HG03060 (cell line): ENCODE measurements at regions not wholly inside any gene's neighbourhood (a gene's known extent, or its start where the extent isn't known, plus 50 kb on each side); places are given as distances from the start of the nearest gene placed in this dataset.

Experiments
- ATAC-seq: cut with Tn5 transposase; IDR thresholded peaks from one replicate; pipeline ENCODE4 v1.9.1; 2021; ENCODE audit warnings: low read depth, moderate number of reproducible peaks; ENCODE audit not compliant: unreplicated experiment

DNA sequence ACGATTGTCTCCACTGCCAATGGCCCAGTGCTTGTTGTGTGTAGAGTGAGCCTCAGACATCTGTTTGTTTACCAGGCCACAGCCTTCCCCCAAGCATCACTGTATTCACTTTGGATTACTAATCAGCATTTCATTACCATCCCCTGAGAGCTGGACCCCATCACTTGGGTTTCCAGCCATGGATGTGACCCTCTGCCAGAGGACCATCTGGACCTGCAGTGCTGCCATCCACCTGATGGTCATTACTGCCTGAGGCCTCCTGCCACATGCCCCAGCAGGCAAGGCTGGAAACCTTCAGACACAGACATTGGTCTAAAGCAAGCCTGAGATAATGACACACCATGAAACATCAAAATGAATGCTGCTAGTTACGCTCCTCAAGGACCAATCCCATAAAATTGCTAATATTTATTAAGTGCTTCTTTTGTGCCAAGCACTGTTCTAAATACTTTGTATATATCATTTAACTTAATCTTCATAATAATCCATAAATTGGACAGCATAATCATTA lies 2096.3 kb upstream of the CELF4 start:
- ATAC-seq, result no peak

- no peak for ATAC-seq
Measured at GRCh38 chr18:39660141-39660540, 2094.5 kb upstream of the CELF4 start.

DNA sequence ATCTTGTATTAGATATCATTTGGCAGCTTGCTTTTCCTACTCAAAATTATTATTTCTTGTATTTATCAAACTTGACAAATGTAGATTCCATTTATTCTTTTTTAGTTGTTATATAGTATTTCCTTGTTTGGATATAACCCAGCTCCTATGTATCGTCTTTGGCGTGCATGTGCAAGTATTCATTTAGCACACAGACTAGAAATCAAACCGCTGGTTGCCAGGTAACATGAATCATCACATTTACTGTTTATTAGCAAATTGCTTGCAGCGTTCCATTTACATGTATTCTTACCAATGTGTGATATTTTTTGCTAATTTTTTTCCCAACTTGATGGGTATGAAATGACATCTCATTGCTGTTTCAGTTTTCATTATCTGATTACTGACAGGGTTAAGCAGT lies 2089.7 kb upstream of the CELF4 start:
- ATAC-seq, result no peak

DNA sequence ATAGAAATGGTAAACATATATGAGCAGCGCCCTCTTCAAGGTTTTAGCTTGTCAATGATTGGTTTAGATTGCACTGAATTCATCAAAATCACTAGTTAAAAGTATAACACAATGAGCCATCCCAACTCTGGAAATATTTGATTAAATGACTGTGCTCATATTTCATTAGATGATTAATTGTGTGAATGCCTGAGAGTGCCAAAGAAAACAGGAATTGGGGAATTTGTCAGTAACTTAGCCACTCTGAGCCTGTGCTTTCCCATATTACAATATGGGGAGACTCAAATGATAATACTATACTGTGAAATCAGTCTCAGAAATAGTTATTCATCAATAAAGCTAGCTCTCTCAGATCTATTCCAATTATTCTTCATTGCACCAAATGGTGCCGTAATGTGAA lies 2087.6 kb upstream of the CELF4 start:
- no peak for ATAC-seq

DNA sequence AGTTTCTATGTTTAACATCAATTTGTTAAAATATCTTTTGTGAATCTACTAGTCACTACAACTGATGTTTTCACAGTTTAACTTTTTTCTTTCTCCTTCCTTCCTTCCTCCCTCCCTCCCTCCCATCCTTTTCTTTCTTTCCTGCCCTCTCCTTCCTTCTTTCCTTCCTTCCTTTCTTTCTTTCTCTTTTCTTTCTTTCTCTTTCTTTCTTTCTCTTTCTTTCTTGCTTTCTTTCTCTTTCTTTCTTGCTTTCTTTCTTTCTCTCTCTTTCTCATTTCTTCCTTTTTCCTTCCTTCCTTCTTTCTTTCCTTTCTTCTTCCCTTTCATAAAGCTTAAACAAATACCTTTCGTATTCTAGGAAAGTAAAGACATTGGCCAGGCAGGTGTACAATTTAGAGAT lies 2083.0 kb upstream of the CELF4 start:
- no peak for ATAC-seq

GRCh38 chr18:39647627-39648534 lies 2082.3 kb upstream of the CELF4 start:
- ATAC-seq, result no peak

- no peak for ATAC-seq
Measured at GRCh38 chr18:39638224-39638623, 2072.6 kb upstream of the CELF4 start.

DNA sequence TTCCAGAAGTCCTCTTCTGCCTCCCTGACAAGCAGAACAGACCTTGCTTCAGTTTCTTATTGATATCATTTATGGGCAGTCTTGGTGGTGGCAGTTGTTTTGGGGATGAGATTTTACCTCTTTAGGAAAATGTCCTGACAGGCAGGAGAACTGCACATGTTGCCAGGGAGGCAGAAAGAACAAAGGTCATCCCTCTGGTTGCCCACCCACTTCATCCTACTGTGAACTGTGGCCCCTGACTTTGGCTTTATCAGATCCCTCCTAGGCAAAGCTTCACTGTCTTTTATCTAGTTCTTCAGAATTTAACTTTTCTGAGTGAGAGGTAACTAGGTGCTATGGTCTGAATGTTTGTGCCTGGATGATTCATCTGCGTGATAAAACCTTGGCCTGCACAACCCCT lies 2071.3 kb upstream of the CELF4 start:
- no peak for ATAC-seq

DNA sequence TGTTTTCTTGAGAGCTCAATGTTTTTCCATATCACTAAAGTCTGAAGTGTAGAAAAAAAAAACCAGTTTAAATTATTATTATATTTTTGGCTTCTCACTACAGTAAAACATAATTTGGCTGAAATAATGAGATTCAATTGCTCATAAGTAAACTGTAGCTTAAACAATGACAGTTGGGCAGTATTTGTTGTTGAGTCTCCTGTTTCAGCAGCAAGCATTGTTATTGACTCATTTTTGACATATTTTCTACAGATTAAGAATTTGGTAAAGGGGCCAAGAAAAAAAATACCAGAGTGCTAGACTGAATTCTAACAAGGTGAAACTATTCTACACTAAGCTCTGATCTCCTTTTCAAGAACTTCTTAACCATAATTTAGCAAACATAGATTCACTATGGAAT lies 2070.4 kb upstream of the CELF4 start:
- ATAC-seq, result no peak

DNA sequence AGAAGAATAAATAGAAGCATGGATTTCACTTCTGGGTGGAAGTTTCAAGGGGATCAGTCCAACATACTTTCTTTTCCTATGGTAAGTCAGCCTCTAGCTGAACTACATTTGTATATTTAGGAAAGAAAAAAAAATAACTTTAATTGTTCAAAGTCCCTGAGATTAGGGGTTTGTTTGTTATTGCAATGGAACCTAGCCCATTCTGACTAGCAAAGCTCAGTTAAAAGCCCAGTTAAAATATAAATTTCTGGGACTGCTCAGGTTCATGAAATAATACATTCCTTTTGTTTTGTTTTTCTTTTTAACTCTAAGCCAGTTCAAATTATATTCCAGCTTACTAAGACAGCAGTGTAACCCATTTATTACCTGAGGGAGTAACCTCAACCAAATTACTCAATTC lies 2069.6 kb upstream of the CELF4 start:
- ATAC-seq, result no peak

DNA sequence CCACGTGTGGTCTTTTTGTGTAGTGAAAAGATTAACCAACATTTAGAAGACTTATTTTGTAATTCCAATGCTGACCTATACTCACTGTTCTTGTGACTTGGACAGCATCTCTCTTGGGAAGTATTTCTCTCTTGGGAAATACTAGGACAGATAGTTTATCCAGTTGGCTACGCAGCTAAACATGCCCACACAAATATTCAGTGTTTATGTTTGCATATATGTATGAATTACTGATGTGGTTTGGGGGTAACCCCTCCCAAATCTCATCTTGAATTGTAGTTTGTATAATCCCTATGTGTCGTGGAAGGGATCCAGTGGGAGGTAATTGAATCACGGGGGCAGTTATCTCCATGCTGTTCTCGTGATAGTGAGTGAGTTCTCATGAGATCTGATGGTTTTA lies 2062.3 kb upstream of the CELF4 start:
- ATAC-seq, result no peak

GRCh38 chr18:39624961-39625360 lies 2059.4 kb upstream of the CELF4 start:
- ATAC-seq, result no peak

DNA sequence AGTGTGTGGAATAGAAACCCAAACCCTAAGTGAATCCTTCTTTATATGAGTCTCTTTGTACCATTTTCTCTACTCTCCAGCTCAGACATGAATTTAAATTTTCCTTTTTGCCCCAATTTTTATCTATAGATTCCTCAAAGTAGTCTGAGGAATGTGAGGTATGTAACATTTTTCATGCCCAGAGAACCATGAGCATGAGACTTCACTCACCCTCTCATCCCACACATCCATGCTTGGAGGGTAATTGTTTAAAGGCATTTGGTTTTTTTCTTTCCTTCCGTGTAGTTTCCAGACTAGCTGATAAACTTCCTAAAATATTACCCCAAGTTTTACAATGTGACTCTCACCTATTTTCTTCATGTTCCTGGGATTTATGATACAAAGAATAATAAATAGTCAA lies 2056.8 kb upstream of the CELF4 start:
- ATAC-seq, result no peak

DNA sequence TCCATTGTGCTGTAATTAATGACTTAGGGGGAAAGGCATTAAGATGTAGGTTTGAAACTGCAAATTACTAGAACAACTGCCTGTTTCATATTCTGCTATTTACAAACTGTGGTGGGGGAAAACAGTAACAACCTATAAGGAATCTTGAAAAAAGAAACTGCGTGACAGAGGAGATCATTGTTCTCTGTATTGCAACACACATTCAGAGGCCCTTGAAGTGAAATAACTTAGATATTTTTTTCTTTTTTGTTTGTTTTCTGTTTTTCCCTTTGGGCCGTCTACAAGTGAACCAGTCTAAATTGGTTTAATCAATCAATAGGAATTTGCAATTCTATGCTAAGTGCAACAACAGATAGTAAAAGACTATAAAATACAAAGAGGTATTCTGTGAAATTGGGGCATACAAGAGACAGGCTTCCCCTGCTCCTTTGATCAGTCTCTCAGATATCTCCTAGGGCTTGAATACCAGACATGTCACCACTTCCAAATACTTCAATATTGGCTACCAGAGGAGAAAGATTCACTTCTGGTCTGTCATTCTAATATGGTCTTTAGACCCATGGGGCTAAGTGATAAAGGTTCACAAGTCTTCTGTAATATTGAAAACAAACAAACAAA lies 2055.1 kb upstream of the CELF4 start:
- no peak for ATAC-seq

GRCh38 chr18:39618265-39619003 lies 2052.8 kb upstream of the CELF4 start:
- no peak for ATAC-seq

- no peak for ATAC-seq
Measured at GRCh38 chr18:39611381-39612100, 2045.9 kb upstream of the CELF4 start.

DNA sequence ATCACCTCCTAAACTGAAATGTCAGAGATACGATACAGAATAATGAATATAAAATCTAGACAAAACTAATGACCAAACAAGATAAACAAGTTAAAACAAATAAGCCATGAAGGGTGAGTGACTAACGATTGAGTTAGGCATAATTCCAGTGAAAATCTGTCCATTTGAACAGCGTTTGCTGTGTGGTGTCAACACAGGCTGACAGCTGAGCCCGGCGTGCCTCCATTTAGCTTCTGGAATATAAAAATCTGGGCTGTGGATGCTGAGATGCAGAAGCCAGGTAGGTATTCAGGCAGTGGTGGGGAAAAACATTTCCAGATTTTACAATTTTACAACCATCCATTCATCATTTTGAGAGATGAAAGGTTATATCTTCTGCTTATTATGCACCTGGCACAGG lies 2041.4 kb upstream of the CELF4 start:
- no peak for ATAC-seq

DNA sequence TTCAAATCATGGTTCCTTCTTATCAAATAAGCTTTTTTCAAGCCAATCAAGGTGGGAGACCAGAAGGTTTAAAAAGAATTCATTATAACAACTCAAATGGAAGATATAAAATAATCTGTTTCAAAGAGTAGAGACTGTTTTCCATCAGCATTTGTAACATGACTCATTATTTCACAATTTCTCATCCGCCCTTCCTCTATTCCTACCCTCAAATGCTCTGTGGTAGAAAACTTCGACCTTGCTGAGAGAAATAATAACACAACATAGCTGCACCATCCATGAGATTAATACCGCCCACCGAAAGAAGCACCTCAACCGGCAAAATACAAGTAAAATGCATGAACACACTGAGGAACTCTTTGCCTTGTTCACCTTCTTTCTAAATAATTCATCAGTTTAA lies 2039.2 kb upstream of the CELF4 start:
- no peak for ATAC-seq

- no peak for ATAC-seq
Measured at GRCh38 chr18:39602131-39602530, 2036.5 kb upstream of the CELF4 start.

DNA sequence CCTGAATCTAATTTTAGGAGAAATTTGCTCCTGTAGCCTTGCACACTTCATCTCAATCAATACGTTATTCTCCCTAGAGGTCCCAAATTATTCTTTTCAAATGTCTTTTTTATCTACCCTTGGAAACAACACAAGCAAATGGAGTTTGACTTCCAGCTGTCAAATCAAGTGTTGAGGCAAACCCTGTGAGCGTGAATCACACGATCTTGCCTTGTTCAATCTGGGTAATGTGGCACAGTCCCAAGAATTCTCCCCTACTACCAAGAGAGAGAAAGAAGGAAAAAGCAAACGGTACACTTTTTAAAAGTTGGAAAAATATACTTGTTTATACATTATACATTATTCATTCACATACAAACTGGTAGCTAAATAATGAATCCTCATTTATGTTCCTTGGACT lies 2035.3 kb upstream of the CELF4 start:
- ATAC-seq, result no peak

DNA sequence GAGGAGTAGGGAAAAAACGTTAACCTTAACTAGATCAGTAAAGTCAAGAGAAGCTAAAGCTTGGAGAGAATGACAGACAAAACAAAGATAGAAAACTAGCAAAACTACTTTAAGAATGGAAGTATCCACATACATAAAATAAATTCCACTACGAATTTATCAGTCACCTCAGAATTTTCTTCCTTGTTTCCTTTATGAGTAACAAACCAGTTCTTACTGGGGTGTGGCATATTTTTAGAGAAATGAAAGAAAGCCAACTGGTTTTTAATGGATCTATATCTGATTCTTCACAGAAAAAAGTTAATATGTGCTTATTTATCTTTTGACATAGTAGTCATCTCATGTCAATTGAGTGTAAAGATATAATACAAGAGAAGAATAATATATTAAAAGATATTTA lies 2033.7 kb upstream of the CELF4 start:
- no peak for ATAC-seq
